ENCODE measurements at regions not wholly inside any gene's neighbourhood (a gene's known extent, or its start where the extent isn't known, plus 50 kb on each side); places are given as distances from the start of the nearest gene placed in this dataset.

DNA sequence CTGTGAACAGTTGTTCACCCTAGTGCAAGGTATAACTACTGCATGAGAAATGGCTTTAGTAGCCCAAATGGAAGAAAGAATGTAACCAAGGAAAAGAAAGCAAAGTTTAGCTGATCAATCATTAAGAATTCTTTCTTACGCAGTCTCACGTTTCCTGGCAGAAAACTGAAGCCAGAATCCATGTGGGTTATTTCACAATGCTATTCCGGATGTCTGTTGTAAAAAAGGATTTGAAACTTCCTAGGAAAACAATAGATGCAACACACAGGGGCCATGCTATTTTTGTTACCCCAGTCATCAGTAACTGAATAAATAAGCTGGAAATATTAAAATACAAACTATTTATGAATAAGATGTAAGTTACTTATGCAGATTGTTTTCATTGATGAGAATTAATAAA lies 802.5 kb downstream of the CDH8 start:
- no peak for DNase-seq (ENCODE audit: low spot score)
- Histone ChIP-seq H3K36me3 (ENCODE audit: control insufficient read depth in 4 of 4, insufficient read depth in 3 of 4, low read depth in 1 of 4, low read length in 3 of 4) (no peaks in the 10 kb centered on the region), H3K4me3 (ENCODE audit: low read depth in 1 of 3, low read length in 3 of 3) (no peak overlapping the region), H3K9ac (ENCODE audit: low read depth in 1 of 2, low read length in 2 of 2) (no peak overlapping the region), H3K27ac (ENCODE audit: low read depth in 1 of 2, low read length in 2 of 2) (no peak overlapping the region), H3K27me3 (ENCODE audit: control insufficient read depth in 4 of 4, insufficient read depth in 4 of 4, low read length in 3 of 4) (no peaks in the 10 kb centered on the region), H3K4me1 (ENCODE audit: control insufficient read depth in 4 of 4, insufficient read depth in 4 of 4, low read length in 3 of 4) (no peaks in the 10 kb centered on the region), H3K9me3 (ENCODE audit: control insufficient read depth in 4 of 4, low read length in 3 of 4) (no peaks in the 10 kb centered on the region)
- 51% methylated on average over 3 of the region's 3 CpGs for WGBS
- TF ChIP-seq, protein P1, sequence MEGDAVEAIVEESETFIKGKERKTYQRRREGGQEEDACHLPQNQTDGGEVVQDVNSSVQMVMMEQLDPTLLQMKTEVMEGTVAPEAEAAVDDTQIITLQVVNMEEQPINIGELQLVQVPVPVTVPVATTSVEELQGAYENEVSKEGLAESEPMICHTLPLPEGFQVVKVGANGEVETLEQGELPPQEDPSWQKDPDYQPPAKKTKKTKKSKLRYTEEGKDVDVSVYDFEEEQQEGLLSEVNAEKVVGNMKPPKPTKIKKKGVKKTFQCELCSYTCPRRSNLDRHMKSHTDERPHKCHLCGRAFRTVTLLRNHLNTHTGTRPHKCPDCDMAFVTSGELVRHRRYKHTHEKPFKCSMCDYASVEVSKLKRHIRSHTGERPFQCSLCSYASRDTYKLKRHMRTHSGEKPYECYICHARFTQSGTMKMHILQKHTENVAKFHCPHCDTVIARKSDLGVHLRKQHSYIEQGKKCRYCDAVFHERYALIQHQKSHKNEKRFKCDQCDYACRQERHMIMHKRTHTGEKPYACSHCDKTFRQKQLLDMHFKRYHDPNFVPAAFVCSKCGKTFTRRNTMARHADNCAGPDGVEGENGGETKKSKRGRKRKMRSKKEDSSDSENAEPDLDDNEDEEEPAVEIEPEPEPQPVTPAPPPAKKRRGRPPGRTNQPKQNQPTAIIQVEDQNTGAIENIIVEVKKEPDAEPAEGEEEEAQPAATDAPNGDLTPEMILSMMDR (IDR thresholded peaks at IDR 0.05; ENCODE audit: low read depth, low read length, missing input control) = no peak
- TF ChIP-seq, protein P2, sequence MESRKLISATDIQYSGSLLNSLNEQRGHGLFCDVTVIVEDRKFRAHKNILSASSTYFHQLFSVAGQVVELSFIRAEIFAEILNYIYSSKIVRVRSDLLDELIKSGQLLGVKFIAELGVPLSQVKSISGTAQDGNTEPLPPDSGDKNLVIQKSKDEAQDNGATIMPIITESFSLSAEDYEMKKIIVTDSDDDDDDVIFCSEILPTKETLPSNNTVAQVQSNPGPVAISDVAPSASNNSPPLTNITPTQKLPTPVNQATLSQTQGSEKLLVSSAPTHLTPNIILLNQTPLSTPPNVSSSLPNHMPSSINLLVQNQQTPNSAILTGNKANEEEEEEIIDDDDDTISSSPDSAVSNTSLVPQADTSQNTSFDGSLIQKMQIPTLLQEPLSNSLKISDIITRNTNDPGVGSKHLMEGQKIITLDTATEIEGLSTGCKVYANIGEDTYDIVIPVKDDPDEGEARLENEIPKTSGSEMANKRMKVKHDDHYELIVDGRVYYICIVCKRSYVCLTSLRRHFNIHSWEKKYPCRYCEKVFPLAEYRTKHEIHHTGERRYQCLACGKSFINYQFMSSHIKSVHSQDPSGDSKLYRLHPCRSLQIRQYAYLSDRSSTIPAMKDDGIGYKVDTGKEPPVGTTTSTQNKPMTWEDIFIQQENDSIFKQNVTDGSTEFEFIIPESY (IDR thresholded peaks at IDR 0.05) = no peak
- TF ChIP-seq HNF4G (IDR thresholded peaks at IDR 0.05) (no peak), RAD21 (IDR thresholded peaks at IDR 0.05) (no peak), YY1 (IDR thresholded peaks at IDR 0.05) (no peak), SP1 (IDR thresholded peaks at IDR 0.05) (no peak), EGR1 (IDR thresholded peaks at IDR 0.05; ENCODE audit: low read depth in 2 of 2) (no peak), FOXA1 (IDR thresholded peaks at IDR 0.05) (no peak), RXRA (IDR thresholded peaks at IDR 0.05) (no peak), TAF1 (conservative IDR thresholded peaks at IDR 0.05) (no peak), HNF4A (conservative IDR thresholded peaks at IDR 0.05) (no peak), FOXA2 (IDR thresholded peaks at IDR 0.05) (no peak), JUND (IDR thresholded peaks at IDR 0.05) (no peak), NR2F2 (IDR thresholded peaks at IDR 0.05) (no peak), GABPA (IDR thresholded peaks at IDR 0.05 in 1 of 2, conservative IDR thresholded peaks at IDR 0.05 in 1 of 2) (no peak)
- TF ChIP-seq, protein P3, sequence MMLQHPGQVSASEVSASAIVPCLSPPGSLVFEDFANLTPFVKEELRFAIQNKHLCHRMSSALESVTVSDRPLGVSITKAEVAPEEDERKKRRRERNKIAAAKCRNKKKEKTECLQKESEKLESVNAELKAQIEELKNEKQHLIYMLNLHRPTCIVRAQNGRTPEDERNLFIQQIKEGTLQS (IDR thresholded peaks at IDR 0.05) = no peak
- TF ChIP-seq, protein P4, sequence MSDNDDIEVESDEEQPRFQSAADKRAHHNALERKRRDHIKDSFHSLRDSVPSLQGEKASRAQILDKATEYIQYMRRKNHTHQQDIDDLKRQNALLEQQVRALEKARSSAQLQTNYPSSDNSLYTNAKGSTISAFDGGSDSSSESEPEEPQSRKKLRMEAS (IDR thresholded peaks at IDR 0.05) = no peak
- TF ChIP-seq, protein P5, sequence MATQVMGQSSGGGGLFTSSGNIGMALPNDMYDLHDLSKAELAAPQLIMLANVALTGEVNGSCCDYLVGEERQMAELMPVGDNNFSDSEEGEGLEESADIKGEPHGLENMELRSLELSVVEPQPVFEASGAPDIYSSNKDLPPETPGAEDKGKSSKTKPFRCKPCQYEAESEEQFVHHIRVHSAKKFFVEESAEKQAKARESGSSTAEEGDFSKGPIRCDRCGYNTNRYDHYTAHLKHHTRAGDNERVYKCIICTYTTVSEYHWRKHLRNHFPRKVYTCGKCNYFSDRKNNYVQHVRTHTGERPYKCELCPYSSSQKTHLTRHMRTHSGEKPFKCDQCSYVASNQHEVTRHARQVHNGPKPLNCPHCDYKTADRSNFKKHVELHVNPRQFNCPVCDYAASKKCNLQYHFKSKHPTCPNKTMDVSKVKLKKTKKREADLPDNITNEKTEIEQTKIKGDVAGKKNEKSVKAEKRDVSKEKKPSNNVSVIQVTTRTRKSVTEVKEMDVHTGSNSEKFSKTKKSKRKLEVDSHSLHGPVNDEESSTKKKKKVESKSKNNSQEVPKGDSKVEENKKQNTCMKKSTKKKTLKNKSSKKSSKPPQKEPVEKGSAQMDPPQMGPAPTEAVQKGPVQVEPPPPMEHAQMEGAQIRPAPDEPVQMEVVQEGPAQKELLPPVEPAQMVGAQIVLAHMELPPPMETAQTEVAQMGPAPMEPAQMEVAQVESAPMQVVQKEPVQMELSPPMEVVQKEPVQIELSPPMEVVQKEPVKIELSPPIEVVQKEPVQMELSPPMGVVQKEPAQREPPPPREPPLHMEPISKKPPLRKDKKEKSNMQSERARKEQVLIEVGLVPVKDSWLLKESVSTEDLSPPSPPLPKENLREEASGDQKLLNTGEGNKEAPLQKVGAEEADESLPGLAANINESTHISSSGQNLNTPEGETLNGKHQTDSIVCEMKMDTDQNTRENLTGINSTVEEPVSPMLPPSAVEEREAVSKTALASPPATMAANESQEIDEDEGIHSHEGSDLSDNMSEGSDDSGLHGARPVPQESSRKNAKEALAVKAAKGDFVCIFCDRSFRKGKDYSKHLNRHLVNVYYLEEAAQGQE (IDR thresholded peaks at IDR 0.05) = no peak

Measured in liver (tissue), 8 donors.